ENCODE measurements at regions not wholly inside any gene's neighbourhood (a gene's known extent, or its start where the extent isn't known, plus 50 kb on each side); places are given as distances from the start of the nearest gene placed in this dataset.

GRCh38 chr10:83612050-83612449 is 527.3 kb upstream of the GHITM start:
- no peak for TF ChIP-seq POLR2AphosphoS5 (IDR thresholded peaks at IDR 0.05; ENCODE audit: low read depth, low read length)
- TF ChIP-seq REST (IDR thresholded peaks at IDR 0.05; ENCODE audit: low read depth), result no peak
- TF ChIP-seq, protein P1, sequence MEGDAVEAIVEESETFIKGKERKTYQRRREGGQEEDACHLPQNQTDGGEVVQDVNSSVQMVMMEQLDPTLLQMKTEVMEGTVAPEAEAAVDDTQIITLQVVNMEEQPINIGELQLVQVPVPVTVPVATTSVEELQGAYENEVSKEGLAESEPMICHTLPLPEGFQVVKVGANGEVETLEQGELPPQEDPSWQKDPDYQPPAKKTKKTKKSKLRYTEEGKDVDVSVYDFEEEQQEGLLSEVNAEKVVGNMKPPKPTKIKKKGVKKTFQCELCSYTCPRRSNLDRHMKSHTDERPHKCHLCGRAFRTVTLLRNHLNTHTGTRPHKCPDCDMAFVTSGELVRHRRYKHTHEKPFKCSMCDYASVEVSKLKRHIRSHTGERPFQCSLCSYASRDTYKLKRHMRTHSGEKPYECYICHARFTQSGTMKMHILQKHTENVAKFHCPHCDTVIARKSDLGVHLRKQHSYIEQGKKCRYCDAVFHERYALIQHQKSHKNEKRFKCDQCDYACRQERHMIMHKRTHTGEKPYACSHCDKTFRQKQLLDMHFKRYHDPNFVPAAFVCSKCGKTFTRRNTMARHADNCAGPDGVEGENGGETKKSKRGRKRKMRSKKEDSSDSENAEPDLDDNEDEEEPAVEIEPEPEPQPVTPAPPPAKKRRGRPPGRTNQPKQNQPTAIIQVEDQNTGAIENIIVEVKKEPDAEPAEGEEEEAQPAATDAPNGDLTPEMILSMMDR (IDR thresholded peaks at IDR 0.05 in 2 of 3, conservative IDR thresholded peaks at IDR 0.05 in 1 of 3; ENCODE audit: borderline replicate concordance in 1 of 3, insufficient read depth in 1 of 3, low read depth in 2 of 3, low read length in 2 of 3), result no peak
- TF ChIP-seq EZH2phosphoT487 (IDR thresholded peaks at IDR 0.05; ENCODE audit: borderline replicate concordance), result no peak
- TF ChIP-seq POLR2A (IDR thresholded peaks at IDR 0.05; ENCODE audit: borderline replicate concordance, extremely low read depth, insufficient read depth, insufficient read length), result no peak
- TF ChIP-seq, protein P2, sequence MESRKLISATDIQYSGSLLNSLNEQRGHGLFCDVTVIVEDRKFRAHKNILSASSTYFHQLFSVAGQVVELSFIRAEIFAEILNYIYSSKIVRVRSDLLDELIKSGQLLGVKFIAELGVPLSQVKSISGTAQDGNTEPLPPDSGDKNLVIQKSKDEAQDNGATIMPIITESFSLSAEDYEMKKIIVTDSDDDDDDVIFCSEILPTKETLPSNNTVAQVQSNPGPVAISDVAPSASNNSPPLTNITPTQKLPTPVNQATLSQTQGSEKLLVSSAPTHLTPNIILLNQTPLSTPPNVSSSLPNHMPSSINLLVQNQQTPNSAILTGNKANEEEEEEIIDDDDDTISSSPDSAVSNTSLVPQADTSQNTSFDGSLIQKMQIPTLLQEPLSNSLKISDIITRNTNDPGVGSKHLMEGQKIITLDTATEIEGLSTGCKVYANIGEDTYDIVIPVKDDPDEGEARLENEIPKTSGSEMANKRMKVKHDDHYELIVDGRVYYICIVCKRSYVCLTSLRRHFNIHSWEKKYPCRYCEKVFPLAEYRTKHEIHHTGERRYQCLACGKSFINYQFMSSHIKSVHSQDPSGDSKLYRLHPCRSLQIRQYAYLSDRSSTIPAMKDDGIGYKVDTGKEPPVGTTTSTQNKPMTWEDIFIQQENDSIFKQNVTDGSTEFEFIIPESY (IDR thresholded peaks at IDR 0.05; ENCODE audit: extremely low read depth, insufficient replicate concordance, low read length), result no peak
- no peak for TF ChIP-seq YY1 (IDR thresholded peaks at IDR 0.05; ENCODE audit: extremely low read depth, insufficient replicate concordance, low read depth, low read length)
- no peak for TF ChIP-seq RAD21 (IDR thresholded peaks at IDR 0.05; ENCODE audit: low read depth)
- TF ChIP-seq ELF1 (IDR thresholded peaks at IDR 0.05; ENCODE audit: borderline replicate concordance, low read depth), result no peak
- no peak for TF ChIP-seq SIN3A (IDR thresholded peaks at IDR 0.05; ENCODE audit: low read depth)
- no peak for TF ChIP-seq EZH2 (IDR thresholded peaks at IDR 0.05)
- TF ChIP-seq ATF3 (IDR thresholded peaks at IDR 0.05), result no peak

Data from HCT116 (cell line).